PFSK-1 (cell line): ENCODE measurements at regions not wholly inside any gene's neighbourhood (a gene's known extent, or its start where the extent isn't known, plus 50 kb on each side); places are given as distances from the start of the nearest gene placed in this dataset.

Source experiments
- FOXP2 ChIP-seq: optimal IDR thresholded peaks from 2 replicates; pipeline ENCODE3; 2011; ENCODE audit warnings: borderline replicate concordance, control low read depth, inconsistent platforms; ENCODE audit not compliant: insufficient read depth; ENCODE audit errors: extremely low read length, extremely low read depth
- POLR2AphosphoS5 ChIP-seq: IDR thresholded peaks from 2 replicates; pipeline ENCODE4 v1.6.1; 2012; ENCODE audit warnings: low read depth, mild to moderate bottlenecking, control low read depth, low read length, moderate library complexity
- SIN3A ChIP-seq: IDR thresholded peaks from 2 replicates; pipeline ENCODE4 v1.6.1; 2012; ENCODE audit warnings: mild to moderate bottlenecking, low read length, moderate library complexity, borderline replicate concordance; ENCODE audit not compliant: insufficient read depth
- TAF1 ChIP-seq: IDR thresholded peaks from 2 replicates; pipeline ENCODE4 v1.6.1; 2012; ENCODE audit warnings: low read length, control low read depth, borderline replicate concordance; ENCODE audit not compliant: insufficient read depth
- TF ChIP-seq, protein P1 (sequence below), 2 experiments: IDR thresholded peaks; 2 replicates each; pipeline versions ENCODE4 v1.6.1 to v1.8.0; 2011 to 2012; ENCODE audit warnings: low read depth in 2 of 2, low read length in 2 of 2, control low read depth in 1 of 2, inconsistent platforms in 1 of 2, mild to moderate bottlenecking in 1 of 2, moderate library complexity in 1 of 2; ENCODE audit not compliant: insufficient read depth in 1 of 2

DNA sequence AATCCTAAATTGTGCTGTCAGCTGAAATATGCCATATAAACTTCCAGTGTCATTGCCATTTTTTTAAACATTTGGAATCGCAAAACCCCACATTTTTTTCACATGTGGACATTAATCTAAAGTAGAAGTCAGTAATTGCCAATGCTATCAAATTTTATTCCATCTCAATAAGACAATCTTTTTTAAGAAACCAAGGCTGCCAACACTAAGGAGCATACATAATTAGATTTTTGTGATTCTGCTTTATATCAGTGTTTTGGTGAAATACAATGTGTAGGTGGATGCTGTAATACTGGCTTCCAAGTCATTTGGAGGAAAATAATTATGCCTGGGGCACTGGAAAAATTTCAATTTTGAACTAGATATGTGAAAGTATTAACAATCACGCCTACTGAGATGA, 256.7 kb downstream of the ZPLD1 start:
- TF ChIP-seq SIN3A (no peak), FOXP2 (no peak), TAF1 (no peak), POLR2AphosphoS5 (no peak)
- TF ChIP-seq, protein P1, sequence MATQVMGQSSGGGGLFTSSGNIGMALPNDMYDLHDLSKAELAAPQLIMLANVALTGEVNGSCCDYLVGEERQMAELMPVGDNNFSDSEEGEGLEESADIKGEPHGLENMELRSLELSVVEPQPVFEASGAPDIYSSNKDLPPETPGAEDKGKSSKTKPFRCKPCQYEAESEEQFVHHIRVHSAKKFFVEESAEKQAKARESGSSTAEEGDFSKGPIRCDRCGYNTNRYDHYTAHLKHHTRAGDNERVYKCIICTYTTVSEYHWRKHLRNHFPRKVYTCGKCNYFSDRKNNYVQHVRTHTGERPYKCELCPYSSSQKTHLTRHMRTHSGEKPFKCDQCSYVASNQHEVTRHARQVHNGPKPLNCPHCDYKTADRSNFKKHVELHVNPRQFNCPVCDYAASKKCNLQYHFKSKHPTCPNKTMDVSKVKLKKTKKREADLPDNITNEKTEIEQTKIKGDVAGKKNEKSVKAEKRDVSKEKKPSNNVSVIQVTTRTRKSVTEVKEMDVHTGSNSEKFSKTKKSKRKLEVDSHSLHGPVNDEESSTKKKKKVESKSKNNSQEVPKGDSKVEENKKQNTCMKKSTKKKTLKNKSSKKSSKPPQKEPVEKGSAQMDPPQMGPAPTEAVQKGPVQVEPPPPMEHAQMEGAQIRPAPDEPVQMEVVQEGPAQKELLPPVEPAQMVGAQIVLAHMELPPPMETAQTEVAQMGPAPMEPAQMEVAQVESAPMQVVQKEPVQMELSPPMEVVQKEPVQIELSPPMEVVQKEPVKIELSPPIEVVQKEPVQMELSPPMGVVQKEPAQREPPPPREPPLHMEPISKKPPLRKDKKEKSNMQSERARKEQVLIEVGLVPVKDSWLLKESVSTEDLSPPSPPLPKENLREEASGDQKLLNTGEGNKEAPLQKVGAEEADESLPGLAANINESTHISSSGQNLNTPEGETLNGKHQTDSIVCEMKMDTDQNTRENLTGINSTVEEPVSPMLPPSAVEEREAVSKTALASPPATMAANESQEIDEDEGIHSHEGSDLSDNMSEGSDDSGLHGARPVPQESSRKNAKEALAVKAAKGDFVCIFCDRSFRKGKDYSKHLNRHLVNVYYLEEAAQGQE (IDR thresholded peaks at IDR 0.05; ENCODE audit: insufficient read depth in 1 of 2, low read depth in 2 of 2, low read length in 2 of 2) = no peak

DNA sequence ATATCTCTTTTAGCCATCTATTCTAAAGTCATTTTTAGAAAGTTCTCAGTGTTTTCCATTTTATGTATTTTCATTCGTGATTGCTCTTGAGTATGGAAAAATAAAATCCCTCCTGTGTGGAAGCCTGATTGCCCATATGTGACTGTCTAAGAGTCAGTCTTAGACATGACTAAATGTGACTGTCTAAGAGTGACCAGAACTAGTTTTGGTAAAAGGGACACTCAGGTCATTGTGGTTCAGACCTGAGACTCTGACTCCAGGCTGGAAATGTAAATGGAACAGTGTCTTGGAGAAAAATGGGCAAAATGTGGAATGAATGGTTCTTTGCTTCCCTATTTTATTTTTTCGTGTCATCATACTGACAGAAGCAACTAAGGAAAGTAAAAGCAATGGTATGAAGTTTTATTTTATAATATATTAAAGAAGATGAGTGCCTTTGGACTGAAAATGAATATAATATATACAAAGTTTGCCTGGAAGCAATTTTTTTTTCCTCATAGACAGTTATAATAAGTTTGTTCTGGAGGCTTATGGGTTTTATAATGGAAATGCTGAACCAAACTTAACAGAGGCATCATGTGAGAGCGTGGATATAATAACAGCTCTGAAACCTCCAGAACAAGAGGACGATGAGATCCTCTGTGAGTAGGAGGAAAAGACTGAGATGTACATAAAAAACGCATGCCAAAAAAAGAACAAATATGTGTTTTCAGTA, 264.4 kb downstream of the ZPLD1 start:
- TF ChIP-seq SIN3A (no peak), TAF1 (no peak), FOXP2 (no peak), POLR2AphosphoS5 (no peak)
- TF ChIP-seq, protein P1 (IDR thresholded peaks at IDR 0.05; ENCODE audit: insufficient read depth in 1 of 2, low read depth in 2 of 2, low read length in 2 of 2) = no peak

DNA sequence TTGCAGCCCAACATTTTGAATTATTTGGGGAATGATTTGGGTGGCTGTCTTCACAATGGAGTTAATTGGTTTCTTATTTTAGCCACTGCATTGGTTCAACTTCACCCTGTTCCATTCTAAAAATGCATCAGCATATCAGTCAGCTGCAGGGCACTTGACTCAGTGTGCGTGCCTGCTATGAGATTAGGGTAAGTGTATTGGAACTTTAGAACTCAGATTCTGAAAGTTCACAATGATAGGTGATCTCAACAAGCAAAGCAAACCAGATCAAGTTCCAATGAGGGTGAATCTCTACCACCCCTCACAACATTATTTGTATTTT, 265.0 kb downstream of the ZPLD1 start:
- TF ChIP-seq SIN3A (no peak), POLR2AphosphoS5 (no peak), TAF1 (no peak)
- TF ChIP-seq, protein P1 (IDR thresholded peaks at IDR 0.05; ENCODE audit: insufficient read depth in 1 of 2, low read depth in 2 of 2, low read length in 2 of 2) = no peak

DNA sequence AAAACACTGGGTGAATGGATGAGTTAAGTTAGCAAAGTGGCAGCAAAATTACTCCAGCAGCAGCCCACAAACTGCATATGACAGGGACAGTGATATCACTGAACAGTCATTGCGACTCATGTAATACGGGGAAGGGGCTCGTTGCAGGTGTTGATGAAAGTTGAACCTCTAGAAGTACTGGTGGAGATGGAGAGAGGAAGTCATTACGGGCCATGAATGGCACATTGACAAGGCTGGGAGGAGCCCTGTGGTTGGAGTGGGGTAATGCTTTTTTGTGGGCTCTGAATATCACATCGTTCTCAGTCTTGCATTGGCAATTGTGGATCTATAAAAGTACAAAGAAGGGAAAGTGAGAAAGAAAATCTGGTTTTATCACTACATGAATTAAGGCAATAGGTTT, 278.1 kb downstream of the ZPLD1 start:
- TF ChIP-seq POLR2AphosphoS5 (no peak), FOXP2 (no peak), TAF1 (no peak), SIN3A (no peak)
- TF ChIP-seq, protein P1 (IDR thresholded peaks at IDR 0.05; ENCODE audit: insufficient read depth in 1 of 2, low read depth in 2 of 2, low read length in 2 of 2) = no peak

DNA sequence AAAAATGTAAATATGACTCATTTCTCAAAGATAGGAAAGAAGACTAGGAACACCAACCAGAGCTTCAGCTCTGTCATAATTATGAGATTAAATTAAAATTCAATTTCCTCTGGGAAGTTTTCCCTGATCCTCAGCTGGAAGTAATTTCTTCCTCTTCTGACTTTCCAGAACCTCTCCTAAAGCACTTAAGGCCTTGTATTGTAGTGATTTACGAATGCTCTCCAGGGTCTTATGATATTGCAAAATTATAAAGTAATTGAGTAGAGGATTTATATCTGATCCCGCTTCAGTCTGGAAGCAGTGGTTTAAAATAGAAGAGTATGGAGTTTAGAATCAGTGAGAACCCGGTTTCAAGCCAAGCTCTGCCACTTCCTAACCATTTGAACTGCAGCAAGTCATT, 279.8 kb downstream of the ZPLD1 start:
- TF ChIP-seq SIN3A = no peak
- TF ChIP-seq, protein P1 (IDR thresholded peaks at IDR 0.05; ENCODE audit: insufficient read depth in 1 of 2, low read depth in 2 of 2, low read length in 2 of 2) = no peak
- no peak for TF ChIP-seq FOXP2
- no peak for TF ChIP-seq POLR2AphosphoS5
- TF ChIP-seq TAF1 = no peak
